RKO (cell line): ENCODE measurements at regions not wholly inside any gene's neighbourhood (a gene's known extent, or its start where the extent isn't known, plus 50 kb on each side); places are given as distances from the start of the nearest gene placed in this dataset.

ENCODE experiments used
- DNase-seq: peaks from one replicate; pipeline ENCODE4 v3.0.0-alpha.2; 2016; ENCODE audit warnings: low spot score

DNA sequence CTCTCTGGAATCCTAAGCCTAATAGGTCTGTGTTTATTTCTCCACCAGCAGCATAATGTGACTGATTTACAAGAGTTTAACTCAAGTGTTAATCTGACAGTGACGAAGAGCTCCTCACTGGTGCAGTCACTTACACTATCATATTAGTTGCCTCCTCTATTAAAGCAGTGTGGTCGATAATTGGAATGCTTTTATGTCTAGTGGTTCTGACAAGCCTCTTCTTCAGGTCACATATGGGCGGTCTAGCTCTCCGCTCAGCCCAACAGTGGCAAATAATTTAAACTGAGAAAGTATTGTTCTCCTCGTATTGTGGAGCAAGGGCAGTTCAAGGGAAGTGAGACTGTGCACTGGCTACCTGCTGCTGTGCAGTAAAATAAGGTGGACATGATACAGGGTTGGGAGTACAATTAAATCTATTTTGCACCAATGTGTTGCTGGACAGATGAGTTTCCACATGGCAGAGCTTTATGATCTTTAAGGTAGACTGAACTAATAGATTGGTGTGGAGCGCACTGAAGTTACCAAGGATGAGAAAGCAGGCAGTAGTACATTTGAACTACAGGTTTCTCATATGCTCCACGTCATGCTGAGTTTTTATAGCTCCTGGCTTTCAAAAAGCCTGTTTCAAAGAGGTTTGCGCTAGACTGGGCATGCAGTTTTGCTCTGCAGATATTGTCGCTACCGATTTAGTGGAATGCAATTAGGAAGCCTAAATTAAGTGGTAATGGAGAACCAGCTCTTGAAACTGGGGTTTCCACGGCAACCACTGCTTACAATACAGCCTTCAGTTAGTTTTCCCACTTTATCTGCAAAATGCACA is 151.7 kb upstream of the POU3F3 start:
- no peak for DNase-seq

DNA sequence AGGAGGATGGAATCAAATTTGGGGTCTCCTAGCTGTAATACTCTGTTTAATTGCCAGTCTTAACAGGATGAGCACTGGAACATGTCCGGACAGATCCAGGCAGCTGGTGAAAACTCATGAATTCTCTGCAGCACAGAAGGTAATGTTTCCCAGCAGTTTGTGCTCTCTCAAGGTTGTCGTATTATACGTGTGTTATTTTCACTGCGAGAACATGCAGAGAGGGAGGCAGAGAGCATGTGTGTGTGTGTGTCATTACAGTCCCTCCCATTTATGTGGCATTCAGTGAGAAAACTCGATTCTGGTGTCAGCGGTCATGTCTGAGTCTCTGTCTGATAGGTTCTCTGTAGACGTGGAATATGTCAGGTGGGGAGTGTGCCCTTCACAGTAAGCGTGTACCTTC is 150.2 kb upstream of the POU3F3 start:
- DNase-seq, result no peak

GRCh38 chr2:104704496-104705245 is 149.2 kb upstream of the POU3F3 start:
- DNase-seq, result no peak

- DNase-seq, result no peak
Observed at GRCh38 chr2:104707056-104707455, 146.9 kb upstream of the POU3F3 start.

- no peak for DNase-seq
Observed at GRCh38 chr2:104708967-104709366, 144.9 kb upstream of the POU3F3 start.

DNA sequence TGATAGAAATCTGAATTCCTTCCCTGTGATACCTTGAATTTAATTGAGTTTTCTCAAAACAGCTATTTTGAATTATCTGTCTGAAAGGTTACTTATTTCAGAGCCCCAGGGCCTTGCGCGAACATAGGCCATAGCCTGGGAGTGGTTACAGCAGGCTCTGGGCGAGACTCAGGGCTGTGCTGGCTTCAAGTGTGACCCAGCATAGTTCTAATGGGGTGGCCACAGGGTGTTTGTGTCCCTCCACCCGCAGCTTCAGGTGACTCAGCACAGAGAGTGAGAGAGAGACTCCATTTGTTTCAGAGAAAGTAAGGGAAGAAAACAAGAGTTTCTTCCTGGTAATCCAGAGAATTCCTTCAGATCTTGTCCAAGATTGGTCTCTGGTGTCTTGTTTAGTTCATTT is 137.9 kb upstream of the POU3F3 start:
- DNase-seq, result no peak

GRCh38 chr2:104733226-104733943 is 120.5 kb upstream of the POU3F3 start:
- DNase-seq, result peak; percentile 20

- DNase-seq, result no peak
Observed at GRCh38 chr2:104734937-104735586, 118.9 kb upstream of the POU3F3 start.

GRCh38 chr2:104736026-104736425 is 117.9 kb upstream of the POU3F3 start:
- DNase-seq, result no peak

GRCh38 chr2:104741860-104742259 is 112.1 kb upstream of the POU3F3 start:
- DNase-seq, result no peak

GRCh38 chr2:104744537-104744936 is 109.4 kb upstream of the POU3F3 start:
- no peak for DNase-seq

DNA sequence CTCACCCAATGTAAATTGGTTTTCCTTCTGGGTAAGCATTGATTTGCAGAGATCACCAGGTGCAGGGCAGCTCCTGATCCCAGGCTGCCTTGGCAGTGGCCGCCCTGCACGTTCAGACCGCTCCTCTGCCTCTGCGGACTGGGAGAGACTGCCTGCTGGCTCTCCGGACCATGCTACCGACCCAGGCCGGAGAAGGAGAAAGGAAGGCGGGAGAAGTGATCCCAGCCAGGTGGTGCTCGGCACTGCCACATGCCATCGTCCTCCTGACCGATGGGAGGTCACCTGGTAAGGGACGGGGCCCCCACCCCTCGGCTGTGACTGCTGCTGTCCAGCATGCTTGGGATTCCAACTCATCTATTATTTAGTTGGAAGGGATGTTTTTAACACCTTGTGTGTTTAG is 108.1 kb upstream of the POU3F3 start:
- DNase-seq, result no peak

DNA sequence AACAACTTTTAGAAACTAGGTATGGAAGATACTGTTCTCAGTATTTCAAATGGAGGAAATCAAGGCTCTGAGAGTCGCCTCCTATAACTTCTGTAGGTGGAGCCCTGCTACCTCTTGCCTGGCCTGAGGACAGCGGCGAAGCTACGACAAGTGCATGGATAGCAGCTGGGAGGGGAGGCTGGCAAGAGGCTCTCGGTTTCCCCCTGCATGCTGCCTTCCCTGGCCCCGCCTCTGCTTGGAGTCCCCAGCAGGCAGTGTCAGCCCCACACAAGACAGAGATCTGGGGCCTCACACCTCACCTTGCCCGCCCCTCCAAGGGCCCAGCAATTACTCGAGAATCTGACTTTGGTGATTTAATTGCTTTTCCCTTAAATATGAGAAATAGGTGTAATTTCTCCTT is 107.6 kb upstream of the POU3F3 start:
- DNase-seq, result no peak

DNA sequence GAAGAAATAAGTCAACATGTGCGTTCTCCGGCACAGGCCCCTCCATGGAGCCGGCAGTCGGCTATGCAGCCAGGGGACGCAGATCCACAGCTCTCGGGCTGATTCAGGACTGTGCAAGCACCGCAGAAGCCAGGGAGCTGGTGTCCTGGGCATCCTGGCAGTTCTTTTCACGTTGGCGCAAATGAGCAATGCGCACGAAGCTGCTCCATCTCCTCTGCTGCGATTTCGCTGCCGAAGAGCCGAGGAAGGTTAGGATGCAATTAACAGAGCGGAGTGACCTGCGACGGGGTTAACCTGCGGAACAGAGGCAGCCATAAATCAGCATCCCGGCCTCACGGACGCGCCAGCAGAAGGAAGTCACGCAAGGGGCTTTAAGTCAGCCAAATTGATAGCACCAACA is 107.1 kb upstream of the POU3F3 start:
- DNase-seq, result no peak

GRCh38 chr2:104749856-104750460 is 104.0 kb upstream of the POU3F3 start:
- no peak for DNase-seq

GRCh38 chr2:104752504-104752903 is 101.4 kb upstream of the POU3F3 start:
- DNase-seq, result no peak

GRCh38 chr2:104755026-104755878 is 98.7 kb upstream of the POU3F3 start:
- no peak for DNase-seq

GRCh38 chr2:104756118-104756517 is 97.8 kb upstream of the POU3F3 start:
- no peak for DNase-seq

- no peak for DNase-seq
Observed at GRCh38 chr2:104757056-104757455, 96.9 kb upstream of the POU3F3 start.

- DNase-seq, result no peak
Observed at GRCh38 chr2:104758199-104758620, 95.7 kb upstream of the POU3F3 start.

- DNase-seq, result no peak
Observed at GRCh38 chr2:104762031-104762430, 91.9 kb upstream of the POU3F3 start.
